ENCODE measurements at regions not wholly inside any gene's neighbourhood (a gene's known extent, or its start where the extent isn't known, plus 50 kb on each side); places are given as distances from the start of the nearest gene placed in this dataset.

- no peak overlapping the region for H3K4me3 ChIP-seq (replicated peaks; ENCODE audit: low read depth, low read length)
- DNase-seq (ENCODE audit: low read depth) = no peak
- no peak for TF ChIP-seq CTCF (IDR thresholded peaks at IDR 0.05; ENCODE audit: low read length, missing control alignments)
Observed at GRCh38 chr3:64289622-64290021, 64.4 kb upstream of the PRICKLE2 start.

GRCh38 chr3:64278625-64279024, 53.4 kb upstream of the PRICKLE2 start:
- no peak overlapping the region for H3K4me3 ChIP-seq (replicated peaks; ENCODE audit: low read depth, low read length)
- no peak for TF ChIP-seq CTCF (IDR thresholded peaks at IDR 0.05; ENCODE audit: low read length, missing control alignments)
- peak; percentile 37 for DNase-seq (ENCODE audit: low read depth)

GRCh38 chr3:64276131-64276530, 50.9 kb upstream of the PRICKLE2 start:
- DNase-seq (ENCODE audit: low read depth) = no peak
- TF ChIP-seq CTCF (IDR thresholded peaks at IDR 0.05; ENCODE audit: low read length, missing control alignments) = no peak
- no peak overlapping the region for H3K4me3 ChIP-seq (replicated peaks; ENCODE audit: low read depth, low read length)
